ENCODE measurements at regions not wholly inside any gene's neighbourhood (a gene's known extent, or its start where the extent isn't known, plus 50 kb on each side); places are given as distances from the start of the nearest gene placed in this dataset.

DNA sequence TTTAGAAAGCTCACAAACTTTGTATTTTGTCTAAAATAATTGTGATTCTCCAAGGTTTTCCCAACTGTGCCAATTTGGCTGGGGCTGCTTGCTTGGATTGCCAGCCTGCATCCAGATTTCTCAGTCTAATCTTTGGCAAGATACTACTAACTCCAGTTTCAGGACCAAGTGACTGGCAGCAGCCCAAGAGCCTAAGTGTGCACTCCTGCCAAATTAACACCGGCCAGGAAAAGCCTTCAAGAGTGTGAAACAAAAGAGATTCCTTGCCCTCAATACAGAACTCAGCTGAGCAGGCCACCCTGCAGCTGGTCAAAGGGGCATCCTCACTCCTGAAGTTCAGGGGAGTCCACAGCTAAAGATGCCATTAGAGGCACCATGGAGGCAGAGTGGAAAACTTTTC lies 589.0 kb upstream of the ACVR2A start:
- Histone ChIP-seq H3K36me3 (ENCODE audit: control insufficient read depth in 2 of 2, insufficient read depth in 1 of 2, low read length in 2 of 2) (no peaks in the 10 kb centered on the region), H3K9me3 (ENCODE audit: control insufficient read depth, insufficient read depth, low read depth, low read length) (no peaks in the 10 kb centered on the region), H3K27ac (ENCODE audit: extremely low read depth, low read depth, low read length) (no peak overlapping the region), H3K4me1 (ENCODE audit: control insufficient read depth, insufficient read depth, low read length) (no peaks in the 10 kb centered on the region), H3K4me3 (ENCODE audit: low read depth, low read length) (no peak overlapping the region)
- TF ChIP-seq GFI1B (tag by site-specific recombination; IDR thresholded peaks at IDR 0.05) (no peak), ZNF214 (tag by site-specific recombination; IDR thresholded peaks at IDR 0.05; ENCODE audit: borderline replicate concordance) (no peak), ZNF660 (tag by site-specific recombination; IDR thresholded peaks at IDR 0.05) (no peak), ZBTB8A (tag by site-specific recombination; IDR thresholded peaks at IDR 0.05) (no peak), WT1 (tag by site-specific recombination; IDR thresholded peaks at IDR 0.05) (no peak), ZNF391 (tag by site-specific recombination; IDR thresholded peaks at IDR 0.05; ENCODE audit: borderline replicate concordance, low read depth) (no peak)
- TF ChIP-seq, protein P1, sequence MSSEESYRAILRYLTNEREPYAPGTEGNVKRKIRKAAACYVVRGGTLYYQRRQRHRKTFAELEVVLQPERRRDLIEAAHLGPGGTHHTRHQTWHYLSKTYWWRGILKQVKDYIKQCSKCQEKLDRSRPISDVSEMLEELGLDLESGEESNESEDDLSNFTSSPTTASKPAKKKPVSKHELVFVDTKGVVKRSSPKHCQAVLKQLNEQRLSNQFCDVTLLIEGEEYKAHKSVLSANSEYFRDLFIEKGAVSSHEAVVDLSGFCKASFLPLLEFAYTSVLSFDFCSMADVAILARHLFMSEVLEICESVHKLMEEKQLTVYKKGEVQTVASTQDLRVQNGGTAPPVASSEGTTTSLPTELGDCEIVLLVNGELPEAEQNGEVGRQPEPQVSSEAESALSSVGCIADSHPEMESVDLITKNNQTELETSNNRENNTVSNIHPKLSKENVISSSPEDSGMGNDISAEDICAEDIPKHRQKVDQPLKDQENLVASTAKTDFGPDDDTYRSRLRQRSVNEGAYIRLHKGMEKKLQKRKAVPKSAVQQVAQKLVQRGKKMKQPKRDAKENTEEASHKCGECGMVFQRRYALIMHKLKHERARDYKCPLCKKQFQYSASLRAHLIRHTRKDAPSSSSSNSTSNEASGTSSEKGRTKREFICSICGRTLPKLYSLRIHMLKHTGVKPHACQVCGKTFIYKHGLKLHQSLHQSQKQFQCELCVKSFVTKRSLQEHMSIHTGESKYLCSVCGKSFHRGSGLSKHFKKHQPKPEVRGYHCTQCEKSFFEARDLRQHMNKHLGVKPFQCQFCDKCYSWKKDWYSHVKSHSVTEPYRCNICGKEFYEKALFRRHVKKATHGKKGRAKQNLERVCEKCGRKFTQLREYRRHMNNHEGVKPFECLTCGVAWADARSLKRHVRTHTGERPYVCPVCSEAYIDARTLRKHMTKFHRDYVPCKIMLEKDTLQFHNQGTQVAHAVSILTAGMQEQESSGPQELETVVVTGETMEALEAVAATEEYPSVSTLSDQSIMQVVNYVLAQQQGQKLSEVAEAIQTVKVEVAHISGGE (tag by site-specific recombination; conservative IDR thresholded peaks at IDR 0.05; ENCODE audit: low read depth), result no peak
- POLR2A ChIA-PET, result no interaction called here
- CTCF ChIA-PET, result no interaction called here

GRCh38 chr2:147250652-147251356 lies 594.0 kb upstream of the ACVR2A start:
- ChIA-PET POLR2A (no interaction called here), CTCF (interaction anchor here (1.3 kb wide), 1 partner anchor 52 kb away, joined by 3 read pairs; no protein-coding TSS in a partner anchor)
- no peak for TF ChIP-seq BCL11B (tag by site-specific recombination; IDR thresholded peaks at IDR 0.05; ENCODE audit: low read depth)
- H3K4me3 ChIP-seq (ENCODE audit: low read depth, low read length), result no peak overlapping the region
- H3K27ac ChIP-seq (ENCODE audit: extremely low read depth, low read depth, low read length), result no peak overlapping the region
- H3K4me1 ChIP-seq (ENCODE audit: control insufficient read depth, insufficient read depth, low read length), result no peaks in the 10 kb centered on the region
- H3K36me3 ChIP-seq (ENCODE audit: control insufficient read depth in 2 of 2, insufficient read depth in 1 of 2, low read length in 2 of 2), result no peaks in the 10 kb centered on the region
- no peaks in the 10 kb centered on the region for H3K9me3 ChIP-seq (ENCODE audit: control insufficient read depth, insufficient read depth, low read depth, low read length)

DNA sequence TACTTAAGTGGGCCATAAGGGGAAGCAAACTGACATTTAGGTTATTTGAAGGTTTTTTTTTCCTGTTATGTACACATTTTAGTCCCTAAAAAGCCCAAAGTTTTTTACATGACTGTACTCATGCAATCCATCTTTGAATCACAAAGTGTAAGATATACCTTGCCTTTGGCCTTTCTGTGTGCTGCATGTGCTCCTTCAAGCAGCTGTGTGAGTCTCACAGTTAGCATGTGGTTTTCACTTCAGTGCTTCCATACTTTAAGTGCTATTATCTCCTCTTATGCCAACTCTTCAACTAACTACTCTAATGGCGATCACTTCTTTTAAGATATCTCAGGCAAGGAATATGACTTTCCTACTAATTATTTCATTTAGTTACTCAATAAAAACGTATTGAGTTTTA lies 597.1 kb upstream of the ACVR2A start:
- Histone ChIP-seq H3K9me3 (ENCODE audit: control insufficient read depth, insufficient read depth, low read depth, low read length) (no peaks in the 10 kb centered on the region), H3K4me1 (ENCODE audit: control insufficient read depth, insufficient read depth, low read length) (no peaks in the 10 kb centered on the region), H3K4me3 (ENCODE audit: low read depth, low read length) (no peak overlapping the region), H3K27ac (ENCODE audit: extremely low read depth, low read depth, low read length) (no peak overlapping the region), H3K36me3 (ENCODE audit: control insufficient read depth in 2 of 2, insufficient read depth in 1 of 2, low read length in 2 of 2) (no peaks in the 10 kb centered on the region)
- CTCF ChIA-PET, result interaction anchor here (0.6 kb wide), 1 partner anchor 177 kb away, joined by 3 read pairs; no protein-coding TSS in a partner anchor
- POLR2A ChIA-PET, result no interaction called here
- TF ChIP-seq ZNF785 (tag by site-specific recombination; IDR thresholded peaks at IDR 0.05) (no peak), ZNF561 (tag by site-specific recombination; IDR thresholded peaks at IDR 0.05; ENCODE audit: borderline replicate concordance) (no peak), PRDM10 (tag by site-specific recombination; IDR thresholded peaks at IDR 0.05) (no peak), ZNF426 (tag by site-specific recombination; IDR thresholded peaks at IDR 0.05) (no peak), ZNF449 (tag by site-specific recombination; IDR thresholded peaks at IDR 0.05) (no peak), ZNF155 (tag by site-specific recombination; IDR thresholded peaks at IDR 0.05) (no peak), ZNF174 (tag by site-specific recombination; IDR thresholded peaks at IDR 0.05) (no peak), HOXD13 (CRISPR knock-in tag; IDR thresholded peaks at IDR 0.05; ENCODE audit: borderline replicate concordance) (no peak), ZNF366 (tag by site-specific recombination; conservative IDR thresholded peaks at IDR 0.05) (no peak), ZFP3 (tag by site-specific recombination; IDR thresholded peaks at IDR 0.05; ENCODE audit: low read depth) (no peak), ZNF529 (tag by site-specific recombination; IDR thresholded peaks at IDR 0.05; ENCODE audit: insufficient replicate concordance) (no peak), ZNF223 (tag by site-specific recombination; IDR thresholded peaks at IDR 0.05) (no peak)
- TF ChIP-seq, protein P2, sequence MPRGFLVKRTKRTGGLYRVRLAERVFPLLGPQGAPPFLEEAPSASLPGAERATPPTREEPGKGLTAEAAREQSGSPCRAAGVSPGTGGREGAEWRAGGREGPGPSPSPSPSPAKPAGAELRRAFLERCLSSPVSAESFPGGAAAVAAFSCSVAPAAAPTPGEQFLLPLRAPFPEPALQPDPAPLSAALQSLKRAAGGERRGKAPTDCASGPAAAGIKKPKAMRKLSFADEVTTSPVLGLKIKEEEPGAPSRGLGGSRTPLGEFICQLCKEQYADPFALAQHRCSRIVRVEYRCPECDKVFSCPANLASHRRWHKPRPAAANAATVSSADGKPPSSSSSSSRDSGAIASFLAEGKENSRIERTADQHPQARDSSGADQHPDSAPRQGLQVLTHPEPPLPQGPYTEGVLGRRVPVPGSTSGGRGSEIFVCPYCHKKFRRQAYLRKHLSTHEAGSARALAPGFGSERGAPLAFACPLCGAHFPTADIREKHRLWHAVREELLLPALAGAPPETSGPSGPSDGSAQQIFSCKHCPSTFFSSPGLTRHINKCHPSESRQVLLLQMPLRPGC (tag by site-specific recombination; IDR thresholded peaks at IDR 0.05), result no peak

Measured in HEK293 (cell line).